ENCODE measurements at regions not wholly inside any gene's neighbourhood (a gene's known extent, or its start where the extent isn't known, plus 50 kb on each side); places are given as distances from the start of the nearest gene placed in this dataset.

DNA sequence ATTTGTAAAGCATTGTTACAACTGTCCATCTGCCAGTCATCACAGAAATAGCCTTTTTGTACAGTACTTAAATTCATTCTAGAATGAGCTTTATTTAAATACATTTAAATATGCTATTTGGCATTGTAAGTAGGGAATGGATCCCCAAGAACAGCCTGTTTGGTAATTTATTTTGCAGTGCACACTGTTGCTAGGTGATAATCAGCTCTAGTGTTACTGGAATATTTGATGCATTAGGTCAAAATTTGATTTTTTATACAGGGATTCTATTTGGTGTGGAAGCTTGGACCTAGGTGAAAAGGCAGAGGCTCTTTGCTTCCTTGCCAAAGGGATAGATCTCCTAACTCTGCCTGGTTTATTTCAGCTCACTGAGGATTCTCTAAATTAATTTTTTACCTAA, 593.7 kb downstream of the EPM2A start:
- TF ChIP-seq, protein P1, sequence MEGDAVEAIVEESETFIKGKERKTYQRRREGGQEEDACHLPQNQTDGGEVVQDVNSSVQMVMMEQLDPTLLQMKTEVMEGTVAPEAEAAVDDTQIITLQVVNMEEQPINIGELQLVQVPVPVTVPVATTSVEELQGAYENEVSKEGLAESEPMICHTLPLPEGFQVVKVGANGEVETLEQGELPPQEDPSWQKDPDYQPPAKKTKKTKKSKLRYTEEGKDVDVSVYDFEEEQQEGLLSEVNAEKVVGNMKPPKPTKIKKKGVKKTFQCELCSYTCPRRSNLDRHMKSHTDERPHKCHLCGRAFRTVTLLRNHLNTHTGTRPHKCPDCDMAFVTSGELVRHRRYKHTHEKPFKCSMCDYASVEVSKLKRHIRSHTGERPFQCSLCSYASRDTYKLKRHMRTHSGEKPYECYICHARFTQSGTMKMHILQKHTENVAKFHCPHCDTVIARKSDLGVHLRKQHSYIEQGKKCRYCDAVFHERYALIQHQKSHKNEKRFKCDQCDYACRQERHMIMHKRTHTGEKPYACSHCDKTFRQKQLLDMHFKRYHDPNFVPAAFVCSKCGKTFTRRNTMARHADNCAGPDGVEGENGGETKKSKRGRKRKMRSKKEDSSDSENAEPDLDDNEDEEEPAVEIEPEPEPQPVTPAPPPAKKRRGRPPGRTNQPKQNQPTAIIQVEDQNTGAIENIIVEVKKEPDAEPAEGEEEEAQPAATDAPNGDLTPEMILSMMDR (IDR thresholded peaks at IDR 0.05; ENCODE audit: low read length) = no peak
- TF ChIP-seq EZH2 (optimal IDR thresholded peaks at IDR 0.05; ENCODE audit: low read depth, low read length) = no peak
